ENCODE measurements at regions not wholly inside any gene's neighbourhood (a gene's known extent, or its start where the extent isn't known, plus 50 kb on each side); places are given as distances from the start of the nearest gene placed in this dataset.

DNA sequence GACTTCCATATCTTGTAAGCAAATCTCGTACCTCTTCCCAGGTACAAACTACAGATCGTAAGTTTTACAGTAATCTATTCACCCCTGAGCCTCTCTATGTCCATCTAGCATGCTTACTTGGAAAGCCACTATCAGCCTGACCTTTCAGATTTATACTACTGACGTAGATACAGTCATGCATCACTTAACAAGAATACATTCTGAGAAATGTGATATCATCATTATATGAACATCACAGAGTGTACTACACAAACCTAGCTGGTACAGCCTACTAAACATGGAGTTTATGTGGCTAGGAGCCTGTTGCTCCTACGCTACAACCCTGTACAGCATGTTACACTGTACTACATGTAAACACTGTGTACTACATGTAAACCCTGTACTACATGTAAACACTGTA is 293.2 kb upstream of the ZNF804A start:
- DNase-seq (ENCODE audit: low spot score) (no peak), ATAC-seq (ENCODE audit: low read depth) (no peak)
- H3K36me3 ChIP-seq (ENCODE audit: low read depth), result no peaks in the 10 kb centered on the region

DNA sequence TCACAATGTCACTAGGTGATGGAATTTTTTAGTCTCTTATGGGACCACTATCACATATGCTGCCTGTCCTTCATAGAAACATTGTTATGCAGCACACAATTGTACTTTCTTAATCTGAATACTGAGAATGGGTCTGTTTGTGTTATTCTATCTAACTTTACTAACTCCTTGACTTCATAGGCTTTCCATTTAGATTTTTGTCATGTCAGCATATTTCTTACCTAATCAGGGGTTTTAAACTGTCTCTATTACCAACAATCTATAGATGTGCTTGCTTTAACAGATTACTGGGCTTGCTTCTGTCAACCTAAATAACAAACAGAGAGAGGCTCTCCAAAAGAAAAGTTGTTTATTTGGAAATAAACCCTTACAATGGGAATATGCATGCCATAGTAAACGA is 289.6 kb upstream of the ZNF804A start:
- H3K4me3 ChIP-seq (ENCODE audit: severe bottlenecking), result no peak overlapping the region
- no peak for TF ChIP-seq CTCF (IDR thresholded peaks at IDR 0.05; ENCODE audit: poor library complexity, severe bottlenecking)
- no peak for ATAC-seq (ENCODE audit: low read depth)
- H3K4me1 ChIP-seq (ENCODE audit: insufficient read depth, poor library complexity, severe bottlenecking), result no peaks in the 10 kb centered on the region
- no peak for DNase-seq (ENCODE audit: low spot score)
- H3K27me3 ChIP-seq (ENCODE audit: insufficient read depth, poor library complexity, severe bottlenecking), result no peaks in the 10 kb centered on the region
- H3K27ac ChIP-seq (ENCODE audit: poor library complexity, severe bottlenecking), result no peak overlapping the region
- no peaks in the 10 kb centered on the region for H3K9me3 ChIP-seq (ENCODE audit: severe bottlenecking)
- H3K36me3 ChIP-seq (ENCODE audit: low read depth), result no peaks in the 10 kb centered on the region

More for the DNA sequence above, 293.2 kb upstream of the ZNF804A start:
- no peak overlapping the region for H3K4me3 ChIP-seq (ENCODE audit: severe bottlenecking)
- no peaks in the 10 kb centered on the region for H3K4me1 ChIP-seq (ENCODE audit: insufficient read depth, poor library complexity, severe bottlenecking)
- no peak for TF ChIP-seq CTCF (IDR thresholded peaks at IDR 0.05; ENCODE audit: poor library complexity, severe bottlenecking)
- H3K27ac ChIP-seq (ENCODE audit: poor library complexity, severe bottlenecking), result no peak overlapping the region
- H3K27me3 ChIP-seq (ENCODE audit: insufficient read depth, poor library complexity, severe bottlenecking), result no peaks in the 10 kb centered on the region
- H3K9me3 ChIP-seq (ENCODE audit: severe bottlenecking), result no peaks in the 10 kb centered on the region

DNA sequence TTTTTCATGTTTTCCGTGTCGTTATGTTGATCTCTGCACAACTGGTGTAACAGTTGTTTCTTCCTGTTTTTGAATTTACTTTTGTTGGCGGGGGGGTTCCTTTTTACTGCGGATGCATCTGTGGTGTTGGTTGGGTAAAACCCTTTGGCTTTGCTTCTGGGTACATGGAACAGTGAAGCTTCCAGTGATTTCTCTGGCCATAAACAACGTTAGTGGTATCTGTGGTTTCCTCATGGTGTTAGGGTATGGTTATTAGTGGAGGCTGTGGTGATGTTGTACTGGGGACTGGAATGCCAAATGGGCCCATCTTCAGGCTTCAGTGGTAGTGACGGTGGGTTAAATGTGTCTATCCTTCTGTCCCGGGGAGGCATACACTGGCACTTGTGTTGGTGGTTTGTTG is 285.4 kb upstream of the ZNF804A start:
- no peaks in the 10 kb centered on the region for H3K9me3 ChIP-seq (ENCODE audit: severe bottlenecking)
- DNase-seq (ENCODE audit: low spot score) (no peak), ATAC-seq (ENCODE audit: low read depth) (no peak)
- TF ChIP-seq CTCF (IDR thresholded peaks at IDR 0.05; ENCODE audit: poor library complexity, severe bottlenecking), result no peak
- no peak overlapping the region for H3K27ac ChIP-seq (ENCODE audit: poor library complexity, severe bottlenecking)
- H3K4me1 ChIP-seq (ENCODE audit: insufficient read depth, poor library complexity, severe bottlenecking), result peaks cover 8% of the 10 kb centered on the region
- no peaks in the 10 kb centered on the region for H3K27me3 ChIP-seq (ENCODE audit: insufficient read depth, poor library complexity, severe bottlenecking)
- H3K36me3 ChIP-seq (ENCODE audit: low read depth), result no peaks in the 10 kb centered on the region
- no peak overlapping the region for H3K4me3 ChIP-seq (ENCODE audit: severe bottlenecking)

DNA sequence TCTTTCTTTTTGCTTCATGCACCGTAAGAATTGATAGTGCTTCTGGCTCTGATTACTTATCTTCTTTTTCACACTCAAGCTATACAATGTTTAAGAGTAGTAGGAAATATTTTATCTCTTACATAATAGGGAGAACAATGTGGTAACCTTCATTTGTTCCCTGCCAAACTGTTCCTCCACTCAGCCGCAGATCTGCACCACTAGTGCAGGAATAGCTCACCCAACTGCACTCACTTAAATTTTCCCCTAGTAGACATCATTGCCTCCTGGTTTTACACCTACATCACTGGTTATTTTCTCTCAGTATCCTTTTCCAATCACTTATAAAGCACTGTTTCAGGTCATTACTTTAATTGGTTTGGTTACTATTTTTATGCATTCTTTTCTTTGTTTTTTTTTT is 283.5 kb upstream of the ZNF804A start:
- Histone ChIP-seq H3K27me3 (ENCODE audit: insufficient read depth, poor library complexity, severe bottlenecking) (no peaks in the 10 kb centered on the region), H3K4me3 (ENCODE audit: severe bottlenecking) (no peak overlapping the region), H3K4me1 (ENCODE audit: insufficient read depth, poor library complexity, severe bottlenecking) (peaks cover 8% of the 10 kb centered on the region), H3K27ac (ENCODE audit: poor library complexity, severe bottlenecking) (no peak overlapping the region), H3K36me3 (ENCODE audit: low read depth) (no peaks in the 10 kb centered on the region), H3K9me3 (ENCODE audit: severe bottlenecking) (no peaks in the 10 kb centered on the region)
- no peak for TF ChIP-seq CTCF (IDR thresholded peaks at IDR 0.05; ENCODE audit: poor library complexity, severe bottlenecking)
- ATAC-seq (ENCODE audit: low read depth) (no peak), DNase-seq (ENCODE audit: low spot score) (no peak)

DNA sequence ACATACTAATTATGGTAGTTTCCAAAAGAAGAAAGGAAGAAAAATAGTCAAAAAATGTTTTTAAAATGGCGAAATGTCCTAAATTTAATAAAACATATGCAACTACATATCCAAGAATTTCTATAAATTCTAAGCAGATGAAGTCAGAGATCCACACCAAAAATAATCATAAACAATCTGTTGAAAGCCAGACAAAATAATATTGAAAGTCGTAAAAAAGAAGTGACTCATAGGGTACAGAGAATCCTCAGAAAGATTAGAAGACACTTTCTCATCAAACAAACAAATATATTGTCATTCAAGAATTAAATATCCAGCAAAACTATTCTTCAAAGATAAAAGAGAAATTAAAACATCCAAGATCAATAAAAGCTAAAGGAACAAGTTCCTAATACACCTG is 281.4 kb upstream of the ZNF804A start:
- ATAC-seq (ENCODE audit: low read depth), result no peak
- no peak overlapping the region for H3K27ac ChIP-seq (ENCODE audit: poor library complexity, severe bottlenecking)
- no peak for TF ChIP-seq CTCF (IDR thresholded peaks at IDR 0.05; ENCODE audit: poor library complexity, severe bottlenecking)

More for the DNA sequence above, 281.4 kb upstream of the ZNF804A start:
- Histone ChIP-seq H3K4me3 (ENCODE audit: severe bottlenecking) (no peak overlapping the region), H3K36me3 (ENCODE audit: low read depth) (no peaks in the 10 kb centered on the region), H3K4me1 (ENCODE audit: insufficient read depth, poor library complexity, severe bottlenecking) (peaks cover 8% of the 10 kb centered on the region), H3K27me3 (ENCODE audit: insufficient read depth, poor library complexity, severe bottlenecking) (no peaks in the 10 kb centered on the region), H3K9me3 (ENCODE audit: severe bottlenecking) (no peaks in the 10 kb centered on the region)
- DNase-seq (ENCODE audit: low spot score), result no peak
